NCI-H2081 treated with DMSO at 0.1 percent for 48 hours (cell line): ENCODE measurements at regions not wholly inside any gene's neighbourhood (a gene's known extent, or its start where the extent isn't known, plus 50 kb on each side); places are given as distances from the start of the nearest gene placed in this dataset.
"Not testable (repeated sequence)": the region's sequence is repeated elsewhere in the genome, so short reads cannot be mapped to it uniquely, and the experiment has no call there.

Experiments used
- DNase-seq: peaks from one replicate; lab custom pipeline; 2025; lab: John Stamatoyannopoulos, UW

GRCh38 chr6:3921663-3922062, 72.5 kb downstream of the FAM50B start:
- DNase-seq, result no peak

GRCh38 chr6:3922619-3923018, 73.4 kb downstream of the FAM50B start:
- not testable (repeated sequence) for DNase-seq

- not testable (repeated sequence) for DNase-seq
Measured at GRCh38 chr6:3925223-3926149, 76.3 kb downstream of the FAM50B start.

GRCh38 chr6:3926150-3926482, 76.9 kb downstream of the FAM50B start:
- DNase-seq, result no peak

- no peak for DNase-seq
Measured at GRCh38 chr6:3928111-3928510, 78.9 kb downstream of the FAM50B start.

GRCh38 chr6:3929281-3929798, 80.2 kb downstream of the FAM50B start:
- no peak for DNase-seq

- no peak for DNase-seq
Measured at GRCh38 chr6:3937438-3937837, 88.3 kb downstream of the FAM50B start.

GRCh38 chr6:3938715-3939367, 89.7 kb downstream of the FAM50B start:
- no peak for DNase-seq

GRCh38 chr6:3939368-3939958, 90.3 kb downstream of the FAM50B start:
- DNase-seq, result no peak

- DNase-seq, result no peak
Measured at GRCh38 chr6:3939964-3940363, 90.8 kb downstream of the FAM50B start.

- no peak for DNase-seq
Measured at GRCh38 chr6:3940703-3941102, 91.5 kb downstream of the FAM50B start.

- DNase-seq, result no peak
Measured at GRCh38 chr6:3943331-3943765, 94.2 kb downstream of the FAM50B start.

GRCh38 chr6:3944246-3944645, 95.1 kb downstream of the FAM50B start:
- DNase-seq, result no peak

GRCh38 chr6:3946778-3947177, 97.6 kb downstream of the FAM50B start:
- no peak for DNase-seq

GRCh38 chr6:3948866-3949265, 99.7 kb downstream of the FAM50B start:
- DNase-seq, result no peak

- no peak for DNase-seq
Measured at GRCh38 chr6:3949521-3949920, 100.3 kb downstream of the FAM50B start.

- no peak for DNase-seq
Measured at GRCh38 chr6:3956054-3956453, 106.9 kb downstream of the FAM50B start.

GRCh38 chr6:3957321-3957720, 108.1 kb downstream of the FAM50B start:
- DNase-seq, result no peak

GRCh38 chr6:3958255-3958654, 109.1 kb downstream of the FAM50B start:
- no peak for DNase-seq

- DNase-seq, result no peak
Measured at GRCh38 chr6:3959385-3959784, 110.2 kb downstream of the FAM50B start.

- no peak for DNase-seq
Measured at GRCh38 chr6:3960754-3961361, 111.7 kb downstream of the FAM50B start.

- no peak for DNase-seq
Measured at GRCh38 chr6:3961581-3962215, 112.5 kb downstream of the FAM50B start.
